ENCODE measurements at regions not wholly inside any gene's neighbourhood (a gene's known extent, or its start where the extent isn't known, plus 50 kb on each side); places are given as distances from the start of the nearest gene placed in this dataset.
"Not testable (repeated sequence)": the region's sequence is repeated elsewhere in the genome, so short reads cannot be mapped to it uniquely, and the experiment has no call there.

DNA sequence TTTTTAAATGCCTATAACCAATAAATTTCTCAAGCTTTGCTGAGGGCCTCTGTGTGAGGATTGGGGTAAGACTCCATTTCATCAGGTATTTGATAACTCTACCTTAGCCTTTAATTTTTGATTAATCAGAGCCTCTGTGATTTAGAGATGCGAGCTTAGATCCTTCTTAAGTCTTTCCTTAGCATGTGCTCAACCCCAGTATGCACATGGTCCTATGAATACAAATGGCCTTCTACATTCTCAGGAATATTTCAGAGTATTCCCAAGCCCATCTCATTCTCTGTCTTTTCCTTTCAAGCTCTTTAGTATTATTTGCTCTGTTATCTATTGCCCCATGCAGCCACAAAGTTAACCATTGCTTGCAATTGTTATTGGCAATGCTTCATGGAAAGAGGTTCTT lies 1407.7 kb downstream of the LRFN5 start:
- no peak for DNase-seq

DNA sequence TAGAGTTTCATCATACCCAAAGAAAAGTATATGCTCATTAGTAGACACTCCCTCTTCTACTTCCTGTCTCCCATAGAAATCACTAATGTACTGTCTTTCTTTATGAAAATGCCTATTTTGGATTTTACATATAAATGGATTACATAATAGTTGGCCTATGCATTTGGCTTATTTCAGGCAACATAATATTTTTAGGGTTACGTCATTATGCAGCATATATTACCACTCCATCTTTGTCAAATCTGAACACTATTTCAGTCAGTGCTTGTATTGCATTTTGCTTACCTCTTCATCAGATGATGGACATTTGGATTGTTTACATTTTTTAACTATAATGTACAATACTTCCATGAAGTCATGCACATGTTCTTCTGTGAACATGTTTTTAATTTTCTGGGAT lies 1406.1 kb downstream of the LRFN5 start:
- DNase-seq = no peak

DNA sequence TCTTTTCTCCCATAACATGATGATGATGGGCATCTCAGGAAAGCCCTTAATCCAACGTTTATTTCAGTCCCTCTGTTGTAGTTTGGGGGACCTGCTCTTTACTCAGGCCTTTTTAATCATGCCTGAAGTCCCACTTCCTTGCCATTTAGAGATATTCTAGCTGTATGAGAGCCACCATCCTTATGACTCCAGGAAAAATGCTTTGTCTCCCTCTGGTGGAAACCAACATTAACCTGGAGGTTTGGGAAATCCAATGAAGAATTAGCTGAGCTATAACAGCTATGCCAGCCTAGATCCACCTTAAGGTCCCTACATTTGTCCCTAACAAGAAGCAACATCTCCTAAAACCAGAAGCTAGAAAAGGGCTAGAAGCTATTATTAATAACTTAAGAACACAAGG lies 1399.1 kb downstream of the LRFN5 start:
- DNase-seq = no peak

DNA sequence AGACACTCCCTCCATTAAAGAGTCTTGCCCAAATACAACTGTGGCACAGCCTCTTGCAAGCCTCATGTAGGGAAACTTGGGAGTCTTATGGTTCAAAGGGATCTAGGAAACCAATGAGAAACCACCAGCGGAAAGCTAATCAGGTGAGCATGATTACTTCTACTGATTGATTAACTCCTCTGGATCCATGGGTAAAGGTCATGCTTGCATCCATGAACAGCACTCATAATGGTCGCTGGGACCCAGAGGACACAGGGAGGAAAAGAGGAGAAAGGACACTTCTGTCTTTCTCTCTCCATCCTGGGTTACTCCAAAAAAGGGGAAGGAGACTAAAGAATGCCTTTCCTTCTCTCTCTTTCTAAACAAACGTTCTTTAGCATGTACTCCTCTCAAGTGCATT lies 1397.2 kb downstream of the LRFN5 start:
- DNase-seq = no peak

GRCh38 chr14:43001731-43002130 lies 1395.1 kb downstream of the LRFN5 start:
- no peak for DNase-seq

- no peak for DNase-seq
These were observed 1387.5 kb downstream of the LRFN5 start for GRCh38 chr14:42994051-42994736.

DNA sequence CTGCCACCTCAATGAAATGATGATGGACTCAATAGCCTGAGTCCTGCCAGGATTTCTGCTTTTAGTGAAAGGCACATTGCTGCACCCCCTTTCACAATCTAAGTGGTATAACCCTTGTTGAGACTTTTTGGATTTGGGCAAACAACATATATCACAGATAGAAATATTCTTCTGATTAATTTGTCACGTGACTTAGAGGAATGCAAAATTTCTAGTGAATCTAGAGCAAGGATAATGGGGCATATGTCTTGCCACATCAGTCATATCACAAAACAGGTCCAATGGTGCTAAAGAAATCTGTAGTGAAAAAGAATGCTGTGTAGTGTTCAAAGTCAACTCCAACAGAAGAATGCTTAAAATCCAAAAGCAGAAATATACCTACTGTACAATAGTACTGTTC lies 1386.3 kb downstream of the LRFN5 start:
- no peak for DNase-seq

- no peak for DNase-seq
These were observed 1373.7 kb downstream of the LRFN5 start for GRCh38 chr14:42980419-42980818.

- DNase-seq = not testable (repeated sequence)
These were observed 1366.5 kb downstream of the LRFN5 start for GRCh38 chr14:42973171-42973570.

- no peak for DNase-seq
These were observed 1358.8 kb downstream of the LRFN5 start for GRCh38 chr14:42965512-42965911.

GRCh38 chr14:42961509-42961908 lies 1354.8 kb downstream of the LRFN5 start:
- DNase-seq = no peak

DNA sequence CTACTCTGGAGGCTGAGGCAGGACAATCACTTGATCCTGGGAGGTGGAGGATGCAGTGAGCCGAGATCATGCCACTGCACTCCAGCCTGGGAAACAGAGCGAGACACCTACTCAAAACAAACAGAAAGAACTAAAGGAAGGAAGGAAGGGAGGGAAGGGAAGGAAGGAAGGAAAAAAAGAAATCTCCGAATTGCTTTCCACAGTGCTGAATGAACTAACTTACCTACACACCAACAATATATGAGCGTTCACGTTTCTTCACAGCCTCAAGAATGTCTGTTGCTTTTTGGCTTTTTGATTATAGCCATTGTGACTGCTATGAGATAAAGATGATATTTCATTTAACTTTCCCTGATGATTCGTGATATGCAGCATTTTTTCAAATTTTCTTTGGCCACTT lies 1343.7 kb downstream of the LRFN5 start:
- DNase-seq = no peak

GRCh38 chr14:42947991-42948390 lies 1341.3 kb downstream of the LRFN5 start:
- no peak for DNase-seq

DNA sequence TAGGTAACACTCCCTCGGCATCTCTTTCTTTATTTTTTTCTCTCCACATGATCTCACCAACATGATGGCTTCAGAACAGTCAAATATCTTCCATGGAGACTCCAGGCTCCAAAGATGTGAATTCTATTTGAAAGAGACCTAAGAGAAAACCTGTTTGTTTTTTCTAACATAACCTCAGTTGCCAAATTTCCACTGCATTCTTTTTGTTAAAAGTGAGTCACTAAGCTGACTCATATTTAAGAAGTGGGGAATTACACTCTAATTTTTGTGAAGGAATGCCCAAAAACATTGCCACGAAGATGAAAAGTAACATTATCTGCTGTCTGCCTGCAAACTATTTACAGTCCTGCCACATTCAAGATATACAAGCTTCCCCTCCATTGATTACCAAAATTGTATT lies 1337.6 kb downstream of the LRFN5 start:
- DNase-seq = no peak

GRCh38 chr14:42931308-42931707 lies 1324.6 kb downstream of the LRFN5 start:
- DNase-seq = no peak

DNA sequence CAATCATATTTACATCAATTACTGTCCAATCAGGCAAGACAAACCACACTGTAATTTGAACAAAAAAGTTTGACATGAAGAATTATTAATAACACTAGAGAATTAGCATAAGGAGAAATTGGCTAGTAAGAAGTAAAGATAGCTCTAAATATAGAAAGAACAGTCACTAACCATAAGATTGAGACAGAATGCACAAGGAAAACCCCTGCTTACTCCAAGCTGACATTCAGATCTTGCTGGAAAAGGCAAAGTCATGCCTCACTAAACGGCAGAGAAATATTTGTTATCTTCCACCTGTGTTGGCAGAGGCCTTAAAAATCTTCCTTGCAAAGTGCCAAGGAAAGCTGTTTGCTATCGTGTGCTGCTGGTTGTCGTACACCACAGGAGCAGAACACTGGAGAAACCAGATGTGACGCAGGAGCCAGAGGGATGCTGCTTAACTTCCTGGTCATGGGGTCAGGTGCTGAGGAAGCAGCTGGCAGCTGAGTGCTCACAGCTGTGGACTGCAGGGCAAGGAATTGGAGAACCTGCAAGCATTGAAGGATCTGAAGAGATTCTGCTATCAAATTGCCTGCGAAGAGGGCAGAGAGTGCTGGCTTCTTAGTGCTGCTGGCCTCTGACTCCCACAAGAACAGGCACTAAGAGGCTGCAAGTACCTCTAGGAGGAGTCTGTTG lies 1323.3 kb downstream of the LRFN5 start:
- DNase-seq = no peak

GRCh38 chr14:42927313-42927712 lies 1320.6 kb downstream of the LRFN5 start:
- DNase-seq = no peak

- DNase-seq = no peak
These were observed 1315.2 kb downstream of the LRFN5 start for GRCh38 chr14:42921901-42922300.

DNA sequence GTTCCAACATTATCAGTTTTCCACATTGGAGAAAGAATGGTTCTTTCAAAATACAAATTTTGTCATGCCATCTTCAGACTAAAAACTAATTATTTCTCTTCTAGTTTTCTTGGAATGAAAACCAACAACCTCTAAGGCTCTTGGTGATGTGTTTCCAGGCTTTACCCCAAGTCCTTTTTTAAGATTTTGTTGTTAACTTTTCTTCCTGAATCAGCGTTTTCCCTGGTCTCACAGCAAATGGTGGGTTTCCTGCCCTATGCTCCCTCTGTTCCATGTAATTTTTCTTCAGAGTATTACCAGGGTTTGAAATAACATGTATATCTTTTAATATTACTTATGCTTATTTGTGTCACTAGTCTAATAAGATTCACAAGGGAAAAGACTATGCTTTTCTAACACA lies 1311.9 kb downstream of the LRFN5 start:
- no peak for DNase-seq

GRCh38 chr14:42911642-42912041 lies 1305.0 kb downstream of the LRFN5 start:
- no peak for DNase-seq

DNA sequence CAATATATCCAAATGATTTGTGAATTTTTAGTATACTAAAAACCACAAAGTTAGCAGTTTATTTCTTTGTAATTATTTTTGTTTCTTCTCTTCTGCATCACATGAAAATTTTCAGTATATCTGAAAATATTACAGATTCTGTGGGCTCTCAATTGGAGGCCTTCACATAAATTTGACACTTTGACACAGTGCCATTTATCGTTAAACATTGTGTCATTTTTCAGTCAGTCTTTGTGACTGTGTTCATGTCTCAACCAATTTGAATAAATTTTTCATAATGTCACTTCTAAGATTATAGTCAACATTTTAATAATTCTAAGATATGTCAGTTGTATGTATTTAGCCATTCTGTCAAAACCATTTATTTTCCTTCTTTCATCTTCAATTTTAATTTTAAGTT lies 1303.0 kb downstream of the LRFN5 start:
- no peak for DNase-seq

DNA sequence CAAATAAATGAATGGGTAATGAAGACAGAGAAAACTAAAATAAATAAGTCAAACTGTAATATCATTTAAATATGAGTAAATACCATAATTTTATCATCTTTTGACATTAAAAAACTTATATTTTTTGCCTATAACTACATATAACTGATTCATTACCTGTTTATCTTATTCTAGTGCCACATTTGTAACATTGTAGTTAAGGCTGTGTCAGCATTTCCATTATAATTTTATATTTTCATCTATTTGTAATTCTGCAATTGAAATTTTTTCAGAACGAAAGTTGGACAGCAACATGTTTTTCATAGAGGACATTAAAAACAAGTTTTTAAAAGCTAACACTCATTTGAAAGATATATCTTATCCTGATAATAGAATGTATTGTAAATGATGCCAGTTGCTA lies 1286.5 kb downstream of the LRFN5 start:
- DNase-seq = no peak

DNA sequence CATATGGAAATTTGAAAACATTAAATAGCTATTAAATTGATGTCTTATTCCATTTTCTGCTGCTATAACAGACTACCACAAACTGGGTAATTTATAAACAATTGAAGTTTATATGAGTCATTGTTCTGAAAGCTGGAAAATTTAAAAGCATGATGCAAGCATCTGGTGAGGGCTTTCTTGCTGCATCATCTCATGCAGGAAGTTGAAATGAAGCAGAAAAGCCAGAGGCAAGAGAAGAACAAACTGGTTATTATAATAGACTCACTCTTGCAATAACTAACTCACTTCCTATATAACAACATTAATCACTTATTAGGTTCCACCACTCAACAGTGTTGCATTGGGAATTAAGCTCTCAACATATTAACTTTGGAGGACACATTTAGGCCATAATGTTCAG lies 1277.4 kb downstream of the LRFN5 start:
- DNase-seq = no peak

- no peak for DNase-seq
These were observed 1271.0 kb downstream of the LRFN5 start for GRCh38 chr14:42877716-42878115.

DNA sequence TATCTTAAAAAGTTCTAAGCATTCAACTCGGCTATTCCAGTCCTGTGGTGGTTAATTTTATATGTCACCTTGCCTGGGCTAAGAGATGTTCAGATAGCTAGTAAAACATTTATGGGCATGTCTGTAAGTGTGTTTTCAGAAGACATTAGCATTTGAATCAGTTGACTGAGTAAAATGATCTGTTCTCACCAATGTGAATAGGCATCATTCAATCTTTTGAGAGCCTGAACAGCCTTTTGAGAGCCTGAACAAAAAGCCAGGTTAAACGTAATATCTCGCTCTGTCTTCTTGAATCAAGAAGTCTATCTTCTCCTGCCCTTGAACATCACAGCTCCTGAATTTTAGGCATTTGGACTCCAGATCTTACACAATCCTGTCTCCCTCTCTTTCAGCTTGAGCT lies 1266.1 kb downstream of the LRFN5 start:
- no peak for DNase-seq

Data from stimulated activated CD4-positive, alpha-beta T cell treated with anti-CD3 and anti-CD28 coated beads, Interleukin-4, amount 100 ng/mL, for 4 hours (primary cell).